H1 (cell line): ENCODE measurements at regions not wholly inside any gene's neighbourhood (a gene's known extent, or its start where the extent isn't known, plus 50 kb on each side); places are given as distances from the start of the nearest gene placed in this dataset.

Experiments used
- CBX5 ChIP-seq: fragments of 300-800, 300-1000 bp; sonication (generic); IDR thresholded peaks from 2 replicates; pipeline ENCODE4 v1.7.1; 2016; ENCODE audit warnings: antibody characterized with exemption, low read length, low read depth
- EP300 ChIP-seq, 2 experiments: IDR thresholded peaks; 1 replicate in 1 of 2; 2 replicates in 1 of 2; pipeline ENCODE4 v1.6.1; 2011 to 2012; ENCODE audit warnings: low read depth in 2 of 2, low read length in 2 of 2, mild to moderate bottlenecking in 2 of 2, borderline replicate concordance in 1 of 2, inconsistent platforms in 1 of 2, moderate library complexity in 1 of 2
- EZH2 ChIP-seq: fragments of 200-600 bp; sonication (generic); IDR thresholded peaks from 2 replicates; pipeline ENCODE4 v1.7.1; 2012; ENCODE audit warnings: low read depth, mild to moderate bottlenecking, moderate library complexity, low read length, inconsistent platforms; ENCODE audit not compliant: severe bottlenecking
- RFX5 ChIP-seq: IDR thresholded peaks from 2 replicates; pipeline ENCODE4 v1.6.1; 2011; ENCODE audit warnings: low read depth, low read length, improper control_type of control experiment, borderline replicate concordance
- ZNF274 ChIP-seq: IDR thresholded peaks from 2 replicates; pipeline ENCODE4 v1.7.0; 2012; ENCODE audit warnings: low read length, borderline replicate concordance; ENCODE audit errors: extremely low read depth
- TF ChIP-seq, protein P1 (sequence below), 3 experiments: IDR thresholded peaks; 1 replicate in 2 of 3; 2 replicates in 1 of 3; pipeline versions ENCODE4 v1.5.1 to v1.6.1; 2011; ENCODE audit warnings: low read length in 3 of 3, mild to moderate bottlenecking in 3 of 3, inconsistent platforms in 2 of 3, low read depth in 1 of 3, moderate library complexity in 1 of 3; ENCODE audit not compliant: insufficient read depth in 1 of 3; ENCODE audit errors: control extremely low read depth in 1 of 3

GRCh38 chr1:65679773-65680172 lies 112.9 kb upstream of the PDE4B start:
- TF ChIP-seq ZNF274 (no peak), RFX5 (no peak), CBX5 (no peak), EP300 (IDR thresholded peaks at IDR 0.05; ENCODE audit: borderline replicate concordance in 1 of 2, low read depth in 2 of 2, low read length in 2 of 2) (no peak), EZH2 (no peak)
- TF ChIP-seq, protein P1, sequence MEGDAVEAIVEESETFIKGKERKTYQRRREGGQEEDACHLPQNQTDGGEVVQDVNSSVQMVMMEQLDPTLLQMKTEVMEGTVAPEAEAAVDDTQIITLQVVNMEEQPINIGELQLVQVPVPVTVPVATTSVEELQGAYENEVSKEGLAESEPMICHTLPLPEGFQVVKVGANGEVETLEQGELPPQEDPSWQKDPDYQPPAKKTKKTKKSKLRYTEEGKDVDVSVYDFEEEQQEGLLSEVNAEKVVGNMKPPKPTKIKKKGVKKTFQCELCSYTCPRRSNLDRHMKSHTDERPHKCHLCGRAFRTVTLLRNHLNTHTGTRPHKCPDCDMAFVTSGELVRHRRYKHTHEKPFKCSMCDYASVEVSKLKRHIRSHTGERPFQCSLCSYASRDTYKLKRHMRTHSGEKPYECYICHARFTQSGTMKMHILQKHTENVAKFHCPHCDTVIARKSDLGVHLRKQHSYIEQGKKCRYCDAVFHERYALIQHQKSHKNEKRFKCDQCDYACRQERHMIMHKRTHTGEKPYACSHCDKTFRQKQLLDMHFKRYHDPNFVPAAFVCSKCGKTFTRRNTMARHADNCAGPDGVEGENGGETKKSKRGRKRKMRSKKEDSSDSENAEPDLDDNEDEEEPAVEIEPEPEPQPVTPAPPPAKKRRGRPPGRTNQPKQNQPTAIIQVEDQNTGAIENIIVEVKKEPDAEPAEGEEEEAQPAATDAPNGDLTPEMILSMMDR (IDR thresholded peaks at IDR 0.05; ENCODE audit: control extremely low read depth in 1 of 3, insufficient read depth in 1 of 3, low read depth in 1 of 3, low read length in 3 of 3), result no peak
